PC-9 (cell line): ENCODE measurements at regions not wholly inside any gene's neighbourhood (a gene's known extent, or its start where the extent isn't known, plus 50 kb on each side); places are given as distances from the start of the nearest gene placed in this dataset.

Source experiments
- BruUV-seq: library from RNA; stranded (reverse); fragments of 400-500 nt; replicated peaks from 2 replicates; lab custom pipeline; 2021; lab: Mats Ljungman, UMichigan
- CTCF ChIA-PET: fragments of 300-600 bp; sonication (Branson Sonifier 250); formaldehyde crosslinking; loops from one replicate; lab custom pipeline; 2022; ENCODE audit warnings: antibody characterized with exemption; lab: Charles Lee
- POLR2A ChIA-PET: fragments of 300-600 bp; sonication (Branson Sonifier 250); formaldehyde crosslinking; loops from one replicate; lab custom pipeline; 2022; ENCODE audit warnings: antibody characterized with exemption; ENCODE audit not compliant: unreplicated experiment; lab: Charles Lee
- DNase-seq, 2 experiments: peaks; one replicate each; pipeline versions ENCODE4 v3.0.0 to v3.0.0-alpha.2; 2015 to 2022; ENCODE audit warnings: mixed read lengths in 1 of 2
- H2AFZ ChIP-seq: fragments of 200-600 bp; sonication (generic); 2 replicates; pipeline ENCODE4 v1.8.1; 2017; ENCODE audit warnings: antibody characterized with exemption
- H3F3A ChIP-seq: fragments of 200-600 bp; sonication (generic); 2 replicates; pipeline ENCODE4 v1.8.1; 2017; ENCODE audit warnings: antibody characterized with exemption, mild to moderate bottlenecking, low read depth; ENCODE audit not compliant: insufficient read depth
- H3K27ac ChIP-seq: fragments of 200-600 bp; sonication (generic); 2 replicates; pipeline ENCODE4 v1.6.1; 2016; ENCODE audit warnings: mixed run types
- H3K27me3 ChIP-seq: fragments of 200-600 bp; sonication (generic); 2 replicates; pipeline ENCODE4 v1.6.1; 2016; ENCODE audit warnings: low read depth, mixed run types; ENCODE audit not compliant: insufficient read depth
- H3K36me3 ChIP-seq: fragments of 200-600 bp; sonication (generic); 2 replicates; pipeline ENCODE4 v1.6.1; 2016; ENCODE audit warnings: low read depth, mixed run types
- H3K4me1 ChIP-seq: fragments of 200-600 bp; sonication (generic); replicated peaks from 2 replicates; pipeline ENCODE4 v1.6.1; 2016; ENCODE audit warnings: mixed run types; ENCODE audit not compliant: insufficient read depth
- H3K4me2 ChIP-seq: fragments of 200-600 bp; sonication (generic); 2 replicates; pipeline ENCODE4 v1.6.1; 2017; ENCODE audit warnings: mixed run types
- H3K4me3 ChIP-seq: fragments of 200-600 bp; sonication (generic); 2 replicates; pipeline ENCODE4 v1.6.1; 2016; ENCODE audit warnings: mixed run types
- H3K79me2 ChIP-seq: fragments of 200-600 bp; sonication (generic); 2 replicates; pipeline ENCODE4 v1.6.1; 2017; ENCODE audit warnings: low read depth, mixed run types
- H3K9me2 ChIP-seq: fragments of 200-600 bp; sonication (generic); 2 replicates; pipeline ENCODE4 v1.8.1; 2017; ENCODE audit warnings: mild to moderate bottlenecking; ENCODE audit not compliant: insufficient read depth
- H3K9me3 ChIP-seq: fragments of 200-600 bp; sonication (generic); 2 replicates; pipeline ENCODE4 v1.8.1; 2016; ENCODE audit warnings: low read depth; ENCODE audit not compliant: insufficient read depth
- H4K20me1 ChIP-seq: fragments of 200-600 bp; sonication (generic); 2 replicates; pipeline ENCODE4 v1.8.1; 2017; ENCODE audit not compliant: insufficient read depth
- EZH2 ChIP-seq: fragments of 200-600 bp; sonication (generic); IDR thresholded peaks from 2 replicates; pipeline ENCODE4 v1.8.0; 2017; ENCODE audit warnings: antibody characterized with exemption, low read depth
- intact Hi-C: fragments of 100-400 bp; cut with micrococcal nuclease; formaldehyde crosslinking; loops from one replicate; pipeline ENCODE4 v1.10.0; 2022; ENCODE audit not compliant: unreplicated experiment
- TF ChIP-seq, protein P1 (sequence below): fragments of 200-600 bp; sonication (generic); conservative IDR thresholded peaks from 2 replicates; pipeline ENCODE4 v1.6.1; 2017; ENCODE audit warnings: mixed run types, antibody characterized with exemption, mild to moderate bottlenecking, moderate library complexity

DNA sequence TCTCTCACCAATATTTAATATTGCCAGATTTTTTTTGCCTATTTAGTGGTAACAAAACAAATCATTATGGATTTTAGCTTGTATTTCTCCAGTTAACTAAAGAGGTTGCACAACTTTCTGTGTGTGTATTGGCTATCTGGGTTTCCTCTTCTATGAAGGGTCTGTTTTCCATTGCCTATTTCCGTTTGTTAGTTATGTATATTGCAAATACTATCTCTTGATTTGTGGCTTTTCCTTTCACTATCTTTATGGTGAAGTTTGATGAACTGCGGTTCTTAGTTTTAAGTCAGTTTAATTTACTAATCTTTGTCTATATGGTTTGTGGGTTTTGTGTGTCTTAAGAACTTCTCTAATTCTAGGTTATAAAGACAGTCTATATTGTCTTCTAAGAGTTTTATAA is 136.3 kb downstream of the CEP120 start:
- H3K9me3 ChIP-seq: no peaks in the 10 kb centered on the region
- POLR2A ChIA-PET: no interaction called here
- DNase-seq: no peak
- no peaks in the 10 kb centered on the region for H3K79me2 ChIP-seq
- H2AFZ ChIP-seq: no peak overlapping the region
- H3K4me1 ChIP-seq: no peaks in the 10 kb centered on the region
- no peaks in the 10 kb centered on the region for H3K9me2 ChIP-seq
- H3K27me3 ChIP-seq: no peaks in the 10 kb centered on the region
- CTCF ChIA-PET: no interaction called here
- intact Hi-C loops: no loop called here
- H3F3A ChIP-seq: no peaks in the 10 kb centered on the region
- no peak overlapping the region for H3K27ac ChIP-seq
- no TSS peak for BruUV-seq
- no peaks in the 10 kb centered on the region for H4K20me1 ChIP-seq
- H3K4me2 ChIP-seq: no peak overlapping the region
- H3K36me3 ChIP-seq: no peaks in the 10 kb centered on the region
- TF ChIP-seq, protein P1, sequence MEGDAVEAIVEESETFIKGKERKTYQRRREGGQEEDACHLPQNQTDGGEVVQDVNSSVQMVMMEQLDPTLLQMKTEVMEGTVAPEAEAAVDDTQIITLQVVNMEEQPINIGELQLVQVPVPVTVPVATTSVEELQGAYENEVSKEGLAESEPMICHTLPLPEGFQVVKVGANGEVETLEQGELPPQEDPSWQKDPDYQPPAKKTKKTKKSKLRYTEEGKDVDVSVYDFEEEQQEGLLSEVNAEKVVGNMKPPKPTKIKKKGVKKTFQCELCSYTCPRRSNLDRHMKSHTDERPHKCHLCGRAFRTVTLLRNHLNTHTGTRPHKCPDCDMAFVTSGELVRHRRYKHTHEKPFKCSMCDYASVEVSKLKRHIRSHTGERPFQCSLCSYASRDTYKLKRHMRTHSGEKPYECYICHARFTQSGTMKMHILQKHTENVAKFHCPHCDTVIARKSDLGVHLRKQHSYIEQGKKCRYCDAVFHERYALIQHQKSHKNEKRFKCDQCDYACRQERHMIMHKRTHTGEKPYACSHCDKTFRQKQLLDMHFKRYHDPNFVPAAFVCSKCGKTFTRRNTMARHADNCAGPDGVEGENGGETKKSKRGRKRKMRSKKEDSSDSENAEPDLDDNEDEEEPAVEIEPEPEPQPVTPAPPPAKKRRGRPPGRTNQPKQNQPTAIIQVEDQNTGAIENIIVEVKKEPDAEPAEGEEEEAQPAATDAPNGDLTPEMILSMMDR: no peak
- no peak for TF ChIP-seq EZH2
- no peak overlapping the region for H3K4me3 ChIP-seq

DNA sequence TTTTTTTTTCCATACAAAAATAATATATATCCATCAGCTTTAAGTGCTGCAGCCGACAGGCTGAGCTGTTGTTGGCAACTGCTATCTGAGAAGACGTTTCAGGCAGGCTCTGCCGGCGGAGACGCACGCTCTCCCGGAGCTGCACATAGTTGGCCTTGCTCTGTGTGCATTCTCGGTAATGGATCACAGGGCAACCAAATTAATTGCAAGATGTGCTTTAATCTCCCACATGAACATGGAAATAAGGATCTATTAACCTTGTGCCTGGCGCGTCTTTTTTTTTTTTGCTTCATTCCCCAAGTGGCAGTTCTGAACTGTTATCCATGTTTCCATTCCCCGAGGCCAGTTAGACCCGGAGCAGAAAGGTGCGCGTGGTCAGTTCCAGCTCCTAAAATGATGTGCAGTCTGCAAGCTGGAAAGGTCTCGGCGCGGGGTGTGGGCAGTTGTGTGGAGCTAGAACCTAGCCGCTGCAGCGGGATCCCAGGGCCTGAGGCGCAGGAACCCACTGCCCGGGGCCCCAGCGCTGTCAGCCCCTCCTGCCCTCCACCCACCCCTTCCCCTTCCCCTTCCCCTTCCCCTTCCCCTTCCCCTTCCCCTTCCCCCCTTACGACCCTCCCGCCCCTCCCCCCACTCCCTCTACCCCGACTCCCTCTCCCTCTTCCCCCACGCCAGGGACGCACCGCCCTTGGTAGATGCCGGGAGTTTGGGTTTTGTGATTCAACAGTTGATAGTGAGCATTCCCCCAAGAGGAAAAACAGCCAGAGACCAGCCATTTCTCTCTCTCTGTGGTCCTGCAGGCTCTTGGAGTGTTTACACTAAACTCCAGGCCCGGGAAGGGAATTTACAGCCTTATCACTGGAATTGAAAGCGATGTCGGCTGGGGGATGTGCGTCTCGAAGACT is 137.8 kb downstream of the CEP120 start:
- BruUV-seq: no TSS peak
- POLR2A ChIA-PET: no interaction called here
- CTCF ChIA-PET: no interaction called here

DNA sequence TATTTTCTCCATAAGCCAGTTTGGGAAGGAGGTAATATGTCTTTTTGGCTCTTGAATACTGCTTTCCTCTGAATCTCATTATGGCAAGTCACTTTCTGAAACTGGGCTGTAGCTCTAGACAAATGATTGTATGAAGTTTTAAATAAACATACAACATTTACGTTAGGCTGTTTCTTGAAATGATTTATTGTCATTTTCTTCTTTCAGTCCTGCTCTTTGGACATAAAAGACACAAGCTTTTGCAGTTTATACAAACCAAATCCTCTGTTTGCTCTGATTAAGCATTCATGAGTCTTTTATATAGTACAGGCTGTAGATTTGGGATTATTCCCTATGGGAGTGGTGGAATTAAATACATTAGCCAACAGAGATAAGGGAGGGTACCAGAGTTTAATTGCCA is 139.7 kb downstream of the CEP120 start:
- no peak overlapping the region for H3K27ac ChIP-seq
- no peaks in the 10 kb centered on the region for H3F3A ChIP-seq
- H3K4me3 ChIP-seq: no peak overlapping the region
- H2AFZ ChIP-seq: no peak overlapping the region
- no peak overlapping the region for H3K4me2 ChIP-seq
- H3K9me2 ChIP-seq: no peaks in the 10 kb centered on the region
- TF ChIP-seq, protein P1: no peak
- no peak for TF ChIP-seq EZH2
- intact Hi-C loops: no loop called here
- ChIA-PET POLR2A (no interaction called here), CTCF (no interaction called here)
- H3K79me2 ChIP-seq: no peaks in the 10 kb centered on the region
- H4K20me1 ChIP-seq: no peaks in the 10 kb centered on the region
- H3K27me3 ChIP-seq: no peaks in the 10 kb centered on the region
- no peaks in the 10 kb centered on the region for H3K9me3 ChIP-seq
- H3K4me1 ChIP-seq: no peaks in the 10 kb centered on the region
- no peak for DNase-seq
- BruUV-seq: no TSS peak
- no peaks in the 10 kb centered on the region for H3K36me3 ChIP-seq

More for the DNA sequence above, 137.8 kb downstream of the CEP120 start:
- Histone ChIP-seq H3K27me3 (no peaks in the 10 kb centered on the region), H3K79me2 (no peaks in the 10 kb centered on the region), H3K27ac (no peak overlapping the region), H3F3A (no peaks in the 10 kb centered on the region), H3K9me3 (no peaks in the 10 kb centered on the region), H3K9me2 (no peaks in the 10 kb centered on the region), H4K20me1 (no peaks in the 10 kb centered on the region), H3K4me3 (no peak overlapping the region), H3K36me3 (no peaks in the 10 kb centered on the region), H3K4me2 (no peak overlapping the region), H3K4me1 (no peaks in the 10 kb centered on the region), H2AFZ (no peak overlapping the region)
- no peak for DNase-seq
- TF ChIP-seq, protein P1: no peak
- TF ChIP-seq EZH2: no peak
- intact Hi-C loops: no loop called here
